ENCODE measurements at regions not wholly inside any gene's neighbourhood (a gene's known extent, or its start where the extent isn't known, plus 50 kb on each side); places are given as distances from the start of the nearest gene placed in this dataset.

- TF ChIP-seq EZH2phosphoT487 (IDR thresholded peaks at IDR 0.05; ENCODE audit: insufficient read depth, low read depth) (no peak), EZH2 (IDR thresholded peaks at IDR 0.05; ENCODE audit: insufficient read depth, poor library complexity, severe bottlenecking) (no peak)
Observed at GRCh38 chr15:29514926-29515325, 245.3 kb upstream of the NSMCE3 start.
